Left cardiac atrium (tissue), 4 donors: ENCODE measurements at regions not wholly inside any gene's neighbourhood (a gene's known extent, or its start where the extent isn't known, plus 50 kb on each side); places are given as distances from the start of the nearest gene placed in this dataset.
A peak's percentile ranks its signal among the peaks of the same experiment; 100 is the strongest.

ENCODE experiments used
- ATAC-seq, 2 donors: fragments of 200-7000 bp; cut with Tn5 transposase; one replicate each; pipeline ENCODE4 v1.9.1; 2020; ENCODE audit warnings: mild to moderate bottlenecking in 2 of 2, moderate library complexity in 2 of 2
- DNase-seq: peaks from one replicate; pipeline ENCODE4 v3.0.0-alpha.2; 2020
- intact Hi-C, 2 donors: fragments of 100-400 bp; cut with DNase I; formaldehyde crosslinking; loops; one replicate each; pipeline versions ENCODE4 v1.14.1 to v1.15.1; 2022 to 2023
- donor health status: DM: no; HTN: yes; CAD: no.
- donor health status: DM: no; HTN: yes; CAD: no; lungs with severe emphysema.
- donor health status: DM: yes; HTN: yes; CAD: no.
- donor health status: Dilated cardiomyopathy.

DNA sequence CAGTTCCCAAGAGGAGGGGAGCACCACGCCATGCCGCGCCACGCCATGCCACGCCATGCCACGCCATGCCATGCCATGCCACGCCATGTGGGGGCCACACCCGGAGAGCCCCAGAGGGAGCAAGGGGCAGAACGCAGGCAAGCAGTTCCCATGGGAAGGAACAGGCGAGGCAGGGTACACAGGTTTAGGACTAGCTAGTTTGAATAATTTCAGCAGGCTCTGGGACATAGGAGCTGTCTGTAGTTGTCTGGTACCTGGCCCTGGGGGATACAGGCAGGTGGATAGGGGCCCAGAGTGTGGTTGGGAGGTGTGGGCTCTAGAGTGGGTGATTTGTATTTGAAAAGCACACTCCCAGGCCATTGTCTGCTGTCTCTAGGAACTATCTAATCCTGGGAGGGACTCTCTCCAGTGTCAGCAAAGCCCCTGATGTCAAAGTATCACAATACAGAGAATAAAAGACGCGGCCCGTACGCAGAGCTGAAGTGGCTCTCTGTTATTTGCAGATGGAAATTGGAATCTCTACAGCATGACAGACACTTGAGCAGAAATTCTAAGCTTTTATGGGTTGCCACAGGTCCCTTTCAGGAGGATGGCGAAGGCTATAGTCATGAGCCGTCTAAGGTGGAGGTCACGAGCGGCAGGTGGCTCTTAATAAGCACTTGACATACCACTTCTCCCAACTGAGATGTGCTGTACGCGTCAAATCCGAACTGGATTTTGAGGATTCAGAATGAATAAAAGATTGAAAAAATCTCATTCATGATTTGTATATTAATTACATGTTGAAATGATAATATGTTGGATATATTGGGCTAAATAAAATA lies 220.8 kb upstream of the TNRC6C start:
- intact Hi-C loops = loop anchor here (5.0 to 10.0 kb wide), 2 partner anchors 193 to 195 kb away; no protein-coding TSS in a partner anchor
- DNase-seq (no peak), ATAC-seq (no peak)

DNA sequence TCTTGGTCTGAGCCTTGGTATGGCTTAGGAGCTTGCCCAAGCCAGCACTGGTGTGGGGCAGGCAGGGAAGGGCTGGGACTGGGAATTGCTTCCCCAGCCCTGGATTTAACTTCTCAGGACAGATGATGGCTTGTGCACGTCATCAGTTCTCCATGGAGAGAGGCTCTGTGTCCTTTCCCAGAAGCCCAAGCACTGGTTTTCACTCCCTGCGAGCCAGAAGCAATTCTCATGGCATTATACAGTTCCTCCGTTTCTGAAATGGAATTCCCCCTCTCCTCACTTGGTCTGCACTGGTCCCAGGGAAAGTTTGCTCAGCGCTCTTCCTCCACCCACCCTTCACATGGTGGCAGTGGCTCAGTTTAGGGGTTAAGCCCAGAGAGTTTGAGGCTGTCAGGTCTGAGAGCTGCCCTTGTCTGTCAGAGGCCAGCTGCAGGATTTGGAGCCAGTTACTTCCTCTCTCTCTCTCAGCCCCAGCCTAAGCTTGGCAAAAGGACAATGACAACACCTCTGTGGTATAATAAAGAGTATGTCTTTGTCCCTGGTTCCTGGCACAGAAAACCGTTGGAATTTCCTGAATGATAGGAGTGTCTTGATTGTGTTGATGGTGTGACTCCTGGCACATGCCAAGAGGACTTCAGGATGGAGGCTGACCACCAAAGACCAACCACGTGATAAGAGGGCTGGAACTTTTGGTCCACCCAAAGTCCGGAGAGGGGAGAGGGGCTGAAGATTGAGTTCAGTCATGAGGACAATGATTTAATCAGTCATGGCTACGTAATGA lies 219.6 kb upstream of the TNRC6C start:
- intact Hi-C loops = loop anchor here (5.0 to 10.0 kb wide), 2 partner anchors 194 to 197 kb away; no protein-coding TSS in a partner anchor
- ATAC-seq = peak; percentile 25 to 31
- peak; percentile 76 for DNase-seq

DNA sequence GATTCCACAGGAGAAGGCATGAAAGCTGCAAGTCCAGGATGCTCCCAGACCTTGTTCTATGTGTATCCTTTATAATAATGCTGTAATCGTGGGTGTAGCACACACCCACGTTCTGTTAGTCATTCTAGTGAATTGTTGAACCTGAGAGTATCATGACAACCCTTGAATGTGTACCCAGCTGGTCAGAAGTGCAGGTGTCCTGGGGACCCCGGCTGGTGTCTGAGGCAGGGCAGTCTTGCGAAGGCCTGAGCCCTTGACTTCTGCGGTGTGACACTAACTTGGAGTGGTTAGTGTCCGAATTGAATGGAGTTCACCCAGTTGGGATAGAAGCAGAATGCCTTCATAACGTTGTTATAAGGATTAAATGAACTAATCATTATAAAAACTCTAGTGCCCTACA lies 218.0 kb upstream of the TNRC6C start:
- ATAC-seq (no peak), DNase-seq (no peak)
- intact Hi-C loops = no loop called here

DNA sequence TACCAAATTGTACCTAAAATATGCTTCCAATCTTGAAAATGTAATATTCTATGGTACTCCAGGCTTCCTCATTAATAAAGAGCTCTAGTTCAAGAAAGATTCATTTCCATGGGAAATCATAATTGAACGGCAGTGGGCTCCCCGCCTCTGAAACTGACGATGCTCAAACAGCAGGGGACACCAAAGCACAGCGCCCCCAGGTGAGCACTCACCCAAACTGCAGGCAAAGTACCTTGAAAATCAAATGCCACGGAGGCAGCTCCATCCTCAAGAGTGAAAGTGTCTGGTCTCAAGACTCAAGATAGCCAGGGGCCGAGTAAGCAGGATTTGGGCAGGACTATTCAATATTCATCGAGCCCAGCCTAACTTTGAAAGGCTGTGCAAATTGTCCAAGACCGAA lies 217.4 kb upstream of the TNRC6C start:
- intact Hi-C loops = no loop called here
- no peak for ATAC-seq

DNA sequence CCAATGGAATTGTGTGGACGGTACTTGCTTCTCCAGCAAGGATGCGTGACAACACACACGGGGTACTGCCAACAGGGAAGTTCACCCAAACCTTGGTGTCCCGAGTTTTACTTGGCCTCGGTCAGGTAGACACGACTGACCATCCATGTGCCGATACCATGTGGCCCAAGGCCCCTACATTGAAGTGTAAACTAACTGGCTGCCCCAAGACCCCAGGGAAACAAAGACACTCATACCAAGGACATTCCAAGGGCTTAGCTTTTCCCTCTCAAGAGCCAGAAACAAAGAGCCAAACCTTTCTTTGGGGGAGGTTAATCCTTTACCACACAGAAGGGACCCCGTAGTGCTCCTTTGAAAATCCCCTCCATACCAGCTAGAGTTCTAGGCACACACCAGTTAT lies 215.9 kb upstream of the TNRC6C start:
- ATAC-seq = no peak

More for the DNA sequence above, 217.4 kb upstream of the TNRC6C start:
- DNase-seq = no peak

DNA sequence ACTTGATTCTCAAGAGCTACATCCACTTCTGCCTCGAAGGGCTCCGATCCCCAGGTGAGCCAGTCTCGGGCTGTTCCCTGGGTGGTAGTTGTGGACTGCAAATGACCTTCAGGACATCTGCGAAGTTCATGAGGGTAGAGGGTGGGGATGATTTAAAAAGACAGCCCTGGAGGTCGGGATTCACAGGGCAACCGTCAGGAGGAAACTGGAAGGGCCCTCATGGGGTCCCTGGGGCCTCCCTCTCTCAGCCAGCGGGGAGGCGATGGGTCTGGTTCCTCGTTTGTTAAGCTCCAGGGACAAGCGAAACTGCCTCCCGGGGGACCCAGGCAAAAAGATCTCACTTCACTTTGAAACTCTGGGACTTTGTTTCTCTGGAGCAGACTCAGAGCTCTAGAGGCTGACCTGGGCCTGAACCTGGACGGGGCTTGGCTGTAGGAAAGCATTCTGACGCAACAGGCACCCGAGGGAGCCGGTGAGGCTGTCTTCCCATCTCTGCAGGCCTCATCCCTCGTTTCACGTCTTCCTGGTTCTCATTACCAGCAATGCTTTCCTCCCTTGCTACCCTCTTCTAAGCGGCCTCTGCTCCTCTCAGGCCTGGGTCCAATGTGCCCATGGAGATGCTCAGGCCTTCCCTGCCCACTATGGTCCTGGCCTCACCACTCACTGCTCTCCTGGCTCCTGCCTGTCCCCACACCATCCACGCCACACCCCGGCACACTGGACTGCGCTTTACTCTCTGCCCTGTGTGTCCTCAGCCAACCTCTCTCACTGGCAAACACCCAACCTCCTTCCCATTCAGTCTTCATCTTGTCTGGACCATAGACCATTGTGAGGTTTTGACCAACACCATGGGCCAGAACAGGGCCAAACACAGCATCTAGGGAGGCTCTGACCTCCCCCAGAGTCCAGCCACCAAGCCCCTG lies 214.2 kb upstream of the TNRC6C start:
- peak; percentile 45 for DNase-seq
- peak; percentile 57 to 66 for ATAC-seq
- intact Hi-C loops = no loop called here

More for the DNA sequence above, 215.9 kb upstream of the TNRC6C start:
- DNase-seq = no peak
- intact Hi-C loops = no loop called here

DNA sequence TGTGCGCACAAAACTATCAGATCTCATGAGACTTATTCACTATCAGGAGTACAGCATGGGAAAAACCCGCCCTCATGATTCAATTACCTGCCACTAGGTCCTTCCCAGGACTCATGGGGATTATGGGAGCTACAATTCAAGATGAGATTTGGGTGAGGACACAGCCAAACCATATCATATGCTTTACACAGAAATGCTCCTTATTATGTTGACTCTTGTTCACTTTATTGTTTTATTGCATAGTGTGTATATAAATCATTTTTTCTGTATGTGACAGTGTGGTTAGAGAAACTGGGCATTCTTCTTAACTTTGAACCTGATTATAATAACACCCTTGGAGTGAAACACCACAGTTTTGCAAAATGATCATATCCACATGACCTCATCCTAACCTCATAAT lies 212.8 kb upstream of the TNRC6C start:
- DNase-seq (no peak), ATAC-seq (no peak)
- intact Hi-C loops = no loop called here

DNA sequence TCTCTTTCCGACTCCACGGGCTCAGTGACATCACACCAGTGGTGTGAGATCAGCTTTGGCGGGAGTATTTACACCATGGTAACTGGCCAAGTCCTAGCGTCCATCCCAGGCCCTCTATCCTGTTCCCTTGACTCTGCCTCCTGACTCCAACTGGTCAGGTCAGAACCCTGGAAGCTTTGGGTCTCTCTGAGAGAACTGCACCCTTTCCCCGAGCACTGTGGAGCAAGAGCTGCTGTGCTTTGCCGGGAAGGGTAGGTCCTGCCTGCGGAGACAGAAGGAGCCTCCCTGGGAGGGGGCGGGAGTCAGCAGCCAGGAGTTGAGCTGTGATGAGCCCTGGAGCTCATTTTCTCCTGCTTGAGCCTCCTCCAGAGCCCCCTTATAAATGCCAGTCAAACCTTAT lies 212.1 kb upstream of the TNRC6C start:
- DNase-seq (no peak), ATAC-seq (no peak)
- intact Hi-C loops = no loop called here

DNA sequence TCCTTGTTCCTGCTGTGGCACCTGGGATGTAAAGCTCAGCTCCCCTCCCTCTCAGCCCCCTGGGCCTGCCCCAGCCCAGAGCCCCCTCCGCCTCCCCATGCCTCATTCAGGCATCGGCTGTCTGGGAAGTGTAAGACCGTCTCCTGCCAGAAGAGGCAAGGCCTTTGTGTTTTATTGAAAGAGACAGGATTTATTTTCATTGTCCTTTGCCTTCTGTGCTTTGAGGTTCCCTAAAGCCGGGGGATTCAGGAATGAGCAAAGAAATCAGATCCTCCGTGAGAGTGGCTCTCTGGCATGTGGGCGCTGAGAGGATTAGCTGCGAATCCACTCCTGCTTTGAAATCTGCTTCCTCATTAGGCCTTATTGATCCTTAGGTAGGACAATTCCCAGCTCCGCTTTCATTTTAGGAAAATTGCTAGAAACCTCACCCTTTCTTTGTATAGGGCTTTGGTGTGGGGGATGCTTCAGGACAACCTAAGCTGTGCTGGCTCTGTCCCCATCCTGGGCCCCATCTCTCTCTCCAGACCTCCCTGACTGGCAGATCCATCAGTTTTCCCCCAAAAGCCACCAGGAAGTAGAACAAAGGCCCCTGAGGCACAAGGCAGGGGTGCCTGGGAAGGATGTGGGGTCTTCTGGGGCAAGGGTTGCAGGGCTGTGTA lies 211.5 kb upstream of the TNRC6C start:
- intact Hi-C loops = no loop called here
- ATAC-seq (no peak), DNase-seq (no peak)

DNA sequence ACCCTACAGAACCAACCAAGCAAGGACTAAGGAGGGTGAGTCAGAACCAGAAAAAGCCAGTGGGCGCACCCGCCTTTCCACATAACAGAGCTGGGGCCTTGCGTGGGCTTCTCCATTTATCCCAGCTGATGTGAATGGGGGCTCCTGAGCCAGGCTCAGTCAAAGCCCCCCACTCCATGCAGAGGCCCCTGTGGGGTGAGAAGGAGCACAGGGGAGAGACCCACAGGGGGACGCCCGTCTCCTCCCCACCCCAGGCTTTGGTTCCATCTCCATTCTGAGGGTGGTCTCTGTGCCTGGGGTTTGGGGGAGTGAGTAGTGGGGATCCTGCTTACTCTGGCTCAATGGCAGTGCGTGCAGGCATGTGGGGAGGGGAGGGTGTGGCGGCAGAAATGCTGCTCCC lies 210.1 kb upstream of the TNRC6C start:
- intact Hi-C loops = no loop called here
- no peak for ATAC-seq
- no peak for DNase-seq

DNA sequence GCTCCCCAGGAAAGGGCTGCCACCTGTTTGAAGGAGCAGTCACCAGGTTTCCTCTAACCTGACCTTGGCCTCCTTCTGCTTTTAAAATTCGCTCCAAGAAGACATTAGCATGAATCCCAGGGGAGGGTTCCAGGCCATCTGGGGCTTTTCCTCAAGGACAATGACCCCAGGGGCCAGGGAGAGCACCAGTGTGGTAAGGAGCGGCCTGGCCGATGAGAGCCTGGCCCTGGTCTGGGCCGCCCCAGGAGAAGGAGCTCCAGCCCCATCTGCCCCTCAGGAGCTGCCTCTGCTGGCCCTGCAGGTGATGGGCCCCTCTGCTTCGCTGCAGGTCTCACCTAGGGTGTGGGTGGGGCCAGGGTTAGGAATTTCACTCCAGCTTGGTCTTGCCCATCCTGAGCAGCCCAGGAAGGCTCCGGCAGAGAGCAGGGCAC lies 209.2 kb upstream of the TNRC6C start:
- intact Hi-C loops = no loop called here
- ATAC-seq = no peak
- DNase-seq = no peak

DNA sequence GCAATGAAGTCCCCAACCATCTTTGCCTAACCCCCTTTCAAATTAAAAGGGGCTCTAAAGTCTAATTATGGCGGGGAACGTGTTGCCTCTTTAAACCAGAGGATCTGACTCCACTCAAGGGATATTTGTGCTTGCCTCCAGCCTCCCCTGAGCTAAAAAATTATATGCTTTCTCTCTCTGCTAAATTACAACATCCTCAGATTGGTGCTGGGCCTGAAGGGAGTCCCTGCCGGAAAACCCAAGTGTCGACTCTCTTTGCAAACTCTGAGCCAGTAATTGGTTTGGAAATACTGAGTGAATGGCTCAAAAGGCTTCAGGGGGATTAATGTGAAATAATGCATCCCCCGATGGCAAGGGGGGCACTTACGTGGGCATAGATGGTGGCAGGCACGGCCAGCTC lies 208.5 kb upstream of the TNRC6C start:
- ATAC-seq = no peak
- intact Hi-C loops = no loop called here
- DNase-seq = no peak

DNA sequence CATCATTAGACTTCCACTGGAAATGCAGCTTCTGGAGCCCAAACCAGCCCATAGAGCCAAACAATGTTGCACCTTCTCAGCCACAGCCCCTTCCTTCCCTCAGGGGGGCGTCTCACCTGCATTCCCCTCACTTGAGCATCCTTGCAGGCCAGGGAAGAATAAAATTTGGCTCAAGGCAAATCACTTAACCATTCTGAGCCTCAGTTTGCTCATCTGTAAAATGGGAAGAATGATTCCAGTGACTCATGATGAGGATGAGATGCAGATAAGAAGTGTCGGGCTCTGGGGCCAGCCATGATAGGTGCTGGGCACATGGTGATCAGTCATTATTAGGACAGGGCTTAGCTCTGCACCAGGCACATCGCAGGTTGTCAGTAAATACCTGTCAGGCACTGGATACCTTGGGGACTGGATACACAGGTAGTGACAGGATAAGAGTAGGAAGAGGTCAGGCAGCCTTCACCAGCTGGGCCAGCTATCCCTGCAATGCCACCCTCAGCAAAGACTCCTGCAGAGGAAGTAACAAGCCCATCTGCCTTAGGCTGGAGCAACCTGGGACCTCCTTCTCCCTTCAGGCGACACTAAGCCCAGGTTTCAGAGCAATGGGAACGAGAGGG lies 208.0 kb upstream of the TNRC6C start:
- intact Hi-C loops = no loop called here
- ATAC-seq = no peak
- no peak for DNase-seq

DNA sequence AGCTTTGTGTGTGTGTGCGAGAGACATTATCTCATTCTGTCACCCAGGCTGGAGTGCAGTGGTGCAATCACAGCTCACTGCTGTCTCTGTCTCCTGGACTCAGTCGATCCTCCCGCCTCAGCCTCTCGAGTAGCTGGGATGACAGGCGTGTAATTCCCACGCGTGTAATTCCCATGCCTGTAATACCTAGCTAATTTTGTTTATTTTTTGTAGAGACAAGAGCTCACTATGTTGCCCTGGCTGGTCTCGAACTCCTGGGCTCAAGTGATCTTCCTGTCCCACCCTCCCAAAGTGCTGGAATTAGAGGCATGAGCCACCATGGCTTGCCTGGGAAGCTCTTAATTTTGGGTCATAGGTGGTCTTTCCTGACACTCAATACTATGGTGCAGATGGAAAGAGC lies 205.3 kb upstream of the TNRC6C start:
- no peak for ATAC-seq
- intact Hi-C loops = no loop called here
- DNase-seq = no peak

DNA sequence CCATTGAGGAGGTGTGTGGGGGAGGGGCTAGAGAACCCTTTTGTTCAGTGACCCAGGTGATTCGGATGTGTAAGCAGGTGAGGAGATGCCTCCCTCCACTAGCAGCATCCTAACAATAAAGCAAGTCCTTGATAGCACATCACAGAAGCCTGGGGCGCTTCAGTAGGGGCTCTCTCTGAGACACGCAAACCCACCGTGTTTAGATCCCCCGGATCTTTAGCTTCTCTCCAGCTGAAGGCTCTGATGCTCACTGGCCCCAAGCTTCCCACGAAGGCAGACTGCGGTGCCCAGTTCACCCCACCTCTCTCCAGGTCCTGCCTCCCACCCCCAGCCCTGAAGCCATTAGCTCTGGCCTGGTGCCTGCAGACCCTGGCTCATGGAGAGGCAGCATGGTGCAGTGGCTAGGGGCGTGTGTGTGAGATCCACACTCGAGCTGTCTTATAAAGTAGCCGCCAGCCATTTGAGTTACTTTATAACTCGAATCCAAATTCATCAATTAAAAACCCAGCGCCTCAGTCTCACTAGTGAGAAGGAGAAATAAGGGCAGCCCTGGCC lies 204.7 kb upstream of the TNRC6C start:
- intact Hi-C loops = no loop called here

DNA sequence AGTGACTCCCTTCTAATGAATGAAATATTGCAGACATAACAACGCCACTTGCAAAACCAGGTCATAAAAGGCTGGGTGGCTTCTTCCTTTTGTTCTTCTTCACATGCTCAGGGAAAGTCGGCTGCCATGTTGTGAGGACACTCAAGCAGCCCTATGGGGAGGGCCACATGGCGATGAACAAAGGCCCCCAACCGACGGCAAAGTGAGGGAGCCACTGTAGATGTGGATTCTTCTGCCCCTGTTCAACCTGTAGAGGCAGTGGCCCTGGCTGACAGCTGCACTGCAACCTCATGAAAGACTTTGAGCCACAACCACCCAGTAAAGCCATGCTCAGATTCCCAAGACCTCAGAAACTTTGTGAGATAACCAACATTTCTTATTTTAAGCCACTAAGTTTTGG lies 203.5 kb upstream of the TNRC6C start:
- DNase-seq (no peak), ATAC-seq (no peak)
- intact Hi-C loops = no loop called here

More for the DNA sequence above, 204.7 kb upstream of the TNRC6C start:
- no peak for ATAC-seq
- no peak for DNase-seq

DNA sequence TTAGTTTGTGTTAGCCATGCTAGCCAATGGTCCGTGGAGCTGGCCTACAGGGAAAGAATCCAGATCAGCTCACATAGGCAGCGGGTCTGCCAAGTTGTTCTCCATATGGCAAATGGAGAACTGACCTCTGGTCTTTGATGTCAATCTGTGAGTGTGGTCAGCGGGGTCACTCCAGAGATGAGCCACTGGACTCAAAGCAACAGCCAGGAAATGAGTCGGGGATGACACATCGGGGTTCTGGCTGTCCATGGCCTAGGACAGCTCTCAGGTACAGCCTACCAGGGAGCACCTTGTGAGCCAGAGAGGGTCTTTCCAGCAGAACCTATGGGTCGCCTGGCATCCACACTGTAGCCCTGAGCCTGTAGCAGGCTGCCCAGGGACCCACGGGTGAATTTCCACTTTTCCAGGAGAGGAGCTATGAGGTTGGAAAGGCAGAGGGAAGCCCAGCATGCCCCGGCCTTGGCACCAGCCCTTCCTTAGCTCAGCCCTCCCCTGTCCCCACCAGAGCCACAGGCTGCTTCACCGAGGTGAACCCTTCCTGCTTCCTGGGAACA lies 203.0 kb upstream of the TNRC6C start:
- intact Hi-C loops = no loop called here
- no peak for DNase-seq
- no peak for ATAC-seq

DNA sequence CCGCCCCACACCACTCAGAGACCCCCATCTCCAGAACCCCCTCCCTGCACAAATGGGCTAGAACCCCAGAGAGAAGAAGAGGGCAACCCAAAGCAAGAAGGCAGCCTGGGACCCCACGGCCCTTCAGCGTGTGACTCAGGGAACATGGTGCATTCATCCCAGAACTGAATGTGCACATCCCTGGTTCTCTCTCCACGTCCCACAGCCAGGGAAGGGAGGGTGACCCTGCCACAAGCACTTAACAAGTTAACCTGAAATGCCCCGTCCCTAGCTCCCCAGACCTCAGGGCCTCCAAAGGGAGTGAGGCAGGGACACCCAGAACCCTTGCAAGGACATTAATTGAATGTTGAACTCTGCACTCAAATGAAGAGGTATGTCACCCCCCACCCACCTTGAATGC lies 202.5 kb upstream of the TNRC6C start:
- ATAC-seq = no peak
- no peak for DNase-seq
- intact Hi-C loops = no loop called here
